ENCODE measurements at regions not wholly inside any gene's neighbourhood (a gene's known extent, or its start where the extent isn't known, plus 50 kb on each side); places are given as distances from the start of the nearest gene placed in this dataset.
"Not testable (repeated sequence)": the region's sequence is repeated elsewhere in the genome, so short reads cannot be mapped to it uniquely, and the experiment has no call there.

DNA sequence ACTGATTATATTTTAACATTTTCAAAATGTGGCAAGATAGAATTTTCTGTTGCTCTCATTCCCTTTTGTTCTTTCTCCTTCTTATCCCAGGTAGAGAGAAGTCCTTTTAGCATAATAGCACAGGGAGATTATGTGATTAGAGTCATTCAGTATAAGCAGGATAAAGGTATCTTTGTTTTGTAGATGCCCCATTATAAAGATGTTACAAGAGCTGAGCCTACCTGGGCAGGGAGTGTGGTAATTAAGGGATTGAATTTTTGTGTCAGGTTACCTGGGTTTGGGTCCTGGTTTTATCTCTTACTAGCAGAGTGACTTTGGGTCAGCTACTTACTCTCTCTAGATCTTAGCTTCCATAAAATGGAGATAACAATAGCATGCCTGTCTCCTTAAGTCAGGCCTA lies 536.5 kb downstream of the TMEM135 start:
- Histone ChIP-seq H3K27me3 (no peaks in the 10 kb centered on the region), H3K9me3 (no peaks in the 10 kb centered on the region), H3K36me3 (replicated peaks in 1 of 2; ENCODE audit: insufficient read depth in 1 of 2, low read depth in 2 of 2) (no peaks in the 10 kb centered on the region), H3K4me1 (no peaks in the 10 kb centered on the region), H3K27ac (no peak overlapping the region), H3K4me3 (no peak overlapping the region)
- intact Hi-C loops (cut with DNase I) = no loop called here
- TF ChIP-seq, protein P1, sequence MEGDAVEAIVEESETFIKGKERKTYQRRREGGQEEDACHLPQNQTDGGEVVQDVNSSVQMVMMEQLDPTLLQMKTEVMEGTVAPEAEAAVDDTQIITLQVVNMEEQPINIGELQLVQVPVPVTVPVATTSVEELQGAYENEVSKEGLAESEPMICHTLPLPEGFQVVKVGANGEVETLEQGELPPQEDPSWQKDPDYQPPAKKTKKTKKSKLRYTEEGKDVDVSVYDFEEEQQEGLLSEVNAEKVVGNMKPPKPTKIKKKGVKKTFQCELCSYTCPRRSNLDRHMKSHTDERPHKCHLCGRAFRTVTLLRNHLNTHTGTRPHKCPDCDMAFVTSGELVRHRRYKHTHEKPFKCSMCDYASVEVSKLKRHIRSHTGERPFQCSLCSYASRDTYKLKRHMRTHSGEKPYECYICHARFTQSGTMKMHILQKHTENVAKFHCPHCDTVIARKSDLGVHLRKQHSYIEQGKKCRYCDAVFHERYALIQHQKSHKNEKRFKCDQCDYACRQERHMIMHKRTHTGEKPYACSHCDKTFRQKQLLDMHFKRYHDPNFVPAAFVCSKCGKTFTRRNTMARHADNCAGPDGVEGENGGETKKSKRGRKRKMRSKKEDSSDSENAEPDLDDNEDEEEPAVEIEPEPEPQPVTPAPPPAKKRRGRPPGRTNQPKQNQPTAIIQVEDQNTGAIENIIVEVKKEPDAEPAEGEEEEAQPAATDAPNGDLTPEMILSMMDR (IDR thresholded peaks at IDR 0.05) = no peak
- TF ChIP-seq POLR2A (IDR thresholded peaks at IDR 0.05) = no peak
- DNase-seq (no peak), ATAC-seq (no peak)

DNA sequence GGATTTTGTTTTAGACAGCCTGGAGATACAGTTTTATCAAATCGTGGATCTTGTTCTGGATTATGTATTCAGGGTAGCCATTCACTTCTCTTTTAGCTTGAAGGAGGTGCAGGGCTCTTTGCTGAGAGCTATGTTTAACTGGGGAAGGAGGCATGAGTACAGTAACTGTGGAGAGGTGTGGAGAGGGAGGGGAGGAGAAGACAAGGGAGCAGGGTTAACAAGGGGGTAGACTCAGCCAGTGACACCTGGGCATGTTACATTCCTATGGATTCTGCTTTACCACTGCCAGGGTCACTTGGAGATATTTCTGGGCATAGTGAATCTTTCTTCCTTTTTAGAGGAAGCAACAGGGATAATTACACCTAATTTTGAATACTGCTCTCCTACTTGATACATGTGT lies 536.0 kb downstream of the TMEM135 start:
- 50 to 63% methylated on average over 1 of the region's 1 CpG for WGBS, 2 donors
- intact Hi-C loops (cut with DNase I) = no loop called here

DNA sequence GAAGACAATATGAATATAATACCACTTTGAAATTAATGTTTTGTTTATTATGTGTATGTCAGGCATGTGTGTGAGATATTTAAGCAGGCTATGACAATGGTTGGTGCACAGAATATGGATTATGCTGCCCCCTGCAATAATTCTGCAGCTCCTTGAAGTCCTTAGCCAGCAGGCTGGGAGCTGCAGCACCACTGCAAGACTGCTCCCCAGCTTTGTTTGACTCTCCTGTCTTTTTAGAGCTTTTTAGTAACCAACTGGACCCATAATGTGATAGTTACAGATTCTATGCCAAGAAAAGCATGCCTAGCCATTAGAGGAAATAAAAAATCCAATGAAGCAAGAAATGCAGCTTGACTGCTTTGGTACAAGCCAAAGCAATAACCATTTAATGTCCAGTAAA lies 535.1 kb downstream of the TMEM135 start:
- Histone ChIP-seq H3K36me3 (replicated peaks in 1 of 2; ENCODE audit: insufficient read depth in 1 of 2, low read depth in 2 of 2) (no peaks in the 10 kb centered on the region), H3K27ac (no peak overlapping the region), H3K4me1 (no peaks in the 10 kb centered on the region), H3K27me3 (no peaks in the 10 kb centered on the region), H3K4me3 (no peak overlapping the region), H3K9me3 (no peaks in the 10 kb centered on the region)
- no peak for ATAC-seq
- no peak for DNase-seq
- intact Hi-C loops (cut with DNase I) = no loop called here
- TF ChIP-seq, protein P1 (IDR thresholded peaks at IDR 0.05) = no peak
- no peak for TF ChIP-seq POLR2A (IDR thresholded peaks at IDR 0.05)

More for the DNA sequence above, 536.0 kb downstream of the TMEM135 start:
- H3K27ac ChIP-seq = no peak overlapping the region
- no peak for TF ChIP-seq POLR2A (IDR thresholded peaks at IDR 0.05)
- TF ChIP-seq, protein P1 (IDR thresholded peaks at IDR 0.05) = no peak
- no peak overlapping the region for H3K4me3 ChIP-seq
- H3K36me3 ChIP-seq (replicated peaks in 1 of 2; ENCODE audit: insufficient read depth in 1 of 2, low read depth in 2 of 2) = no peaks in the 10 kb centered on the region
- H3K27me3 ChIP-seq = no peaks in the 10 kb centered on the region
- H3K9me3 ChIP-seq = no peaks in the 10 kb centered on the region
- no peaks in the 10 kb centered on the region for H3K4me1 ChIP-seq
- ATAC-seq (no peak), DNase-seq (no peak)

DNA sequence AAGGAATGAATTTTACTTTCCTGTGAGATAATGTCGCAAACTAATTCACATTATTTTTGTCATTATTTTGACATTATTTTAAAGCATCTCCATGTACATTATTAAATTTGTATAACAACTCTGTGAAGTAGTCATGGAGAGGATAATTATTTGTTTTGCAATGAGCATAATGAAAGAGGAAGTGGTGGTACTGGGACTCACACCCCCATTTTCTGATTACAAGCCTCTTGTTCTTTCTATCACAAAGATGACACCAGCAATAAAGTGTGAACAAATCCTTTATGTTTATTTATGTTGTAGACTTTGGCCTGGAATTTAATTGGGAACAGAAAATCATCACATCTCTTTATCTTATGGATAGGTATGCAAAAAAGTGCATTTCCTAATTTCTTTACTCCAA lies 522.6 kb downstream of the TMEM135 start:
- ATAC-seq (no peak), DNase-seq (no peak)
- intact Hi-C loops (cut with DNase I) = no loop called here
- H3K4me3 ChIP-seq = no peak overlapping the region
- no peaks in the 10 kb centered on the region for H3K9me3 ChIP-seq
- no peak overlapping the region for H3K27ac ChIP-seq
- no peaks in the 10 kb centered on the region for H3K4me1 ChIP-seq
- no peaks in the 10 kb centered on the region for H3K27me3 ChIP-seq
- H3K36me3 ChIP-seq (replicated peaks in 1 of 2; ENCODE audit: insufficient read depth in 1 of 2, low read depth in 2 of 2) = no peaks in the 10 kb centered on the region
- 80 to 89% methylated on average over 1 of the region's 1 CpG for whole genome bisulfite sequencing, 2 donors
- TF ChIP-seq POLR2A (IDR thresholded peaks at IDR 0.05) = no peak
- TF ChIP-seq, protein P1 (IDR thresholded peaks at IDR 0.05) = no peak

DNA sequence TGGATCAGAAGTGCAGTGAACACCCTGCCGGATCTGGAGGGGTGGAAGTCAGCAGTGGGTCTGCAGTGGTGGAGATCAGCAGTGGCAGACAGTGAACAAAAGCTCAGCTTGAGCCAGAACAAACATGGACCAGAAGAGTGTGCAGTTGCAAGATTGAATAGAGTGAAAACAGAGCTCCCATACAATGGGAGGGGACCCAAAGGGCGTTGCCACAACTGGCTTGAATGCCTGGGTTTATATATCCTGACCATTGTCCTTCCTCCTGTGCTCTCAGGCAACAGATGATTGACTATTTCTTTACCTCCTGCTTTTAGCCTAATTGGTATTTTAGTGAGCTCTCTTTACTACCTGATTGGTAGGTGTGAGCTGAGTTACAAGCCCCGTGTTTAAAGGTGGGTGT lies 522.1 kb downstream of the TMEM135 start:
- H3K36me3 ChIP-seq (replicated peaks in 1 of 2; ENCODE audit: insufficient read depth in 1 of 2, low read depth in 2 of 2) = not testable (repeated sequence)
- 51 to 64% methylated on average over 3 of the region's 3 CpGs for WGBS, 2 donors

More for the DNA sequence above, 522.1 kb downstream of the TMEM135 start:
- intact Hi-C loops (cut with DNase I); H3K4me1 ChIP-seq; H3K4me3 ChIP-seq; H3K27ac ChIP-seq; ATAC-seq; DNase-seq; H3K27me3 ChIP-seq; H3K9me3 ChIP-seq: not testable (repeated sequence)
